ENCODE measurements at regions not wholly inside any gene's neighbourhood (a gene's known extent, or its start where the extent isn't known, plus 50 kb on each side); places are given as distances from the start of the nearest gene placed in this dataset.

- no peaks in the 10 kb centered on the region for H3K27me3 Mint-ChIP-seq (ENCODE audit: insufficient read depth)
- H3K4me1 Mint-ChIP-seq (ENCODE audit: low read depth): no peaks in the 10 kb centered on the region
- no peak for DNase-seq
- H3K36me3 Mint-ChIP-seq (ENCODE audit: low read depth): peaks cover 6% of the 10 kb centered on the region; the same call in 1 of the 2 replicates
- no peak for TF ChIP-seq CTCF (IDR thresholded peaks at IDR 0.05)
- H3K4me3 Mint-ChIP-seq: no peak overlapping the region
- no peak overlapping the region for H3K27ac Mint-ChIP-seq
- H3K9me3 Mint-ChIP-seq: peaks cover 31% of the 10 kb centered on the region
These were observed 360.6 kb upstream of the GRAMD2B start for GRCh38 chr5:126062398-126063221.

GRCh38 chr5:126065061-126065460, 358.1 kb upstream of the GRAMD2B start:
- Mint-ChIP-seq H3K4me1 (ENCODE audit: low read depth) (no peaks in the 10 kb centered on the region), H3K36me3 (ENCODE audit: low read depth) (no peaks in the 10 kb centered on the region), H3K4me3 (no peak overlapping the region), H3K9me3 (peaks cover 22% of the 10 kb centered on the region), H3K27ac (no peak overlapping the region), H3K27me3 (ENCODE audit: insufficient read depth) (no peaks in the 10 kb centered on the region)
- TF ChIP-seq CTCF (IDR thresholded peaks at IDR 0.05): no peak
- no peak for DNase-seq

- H3K27me3 Mint-ChIP-seq (ENCODE audit: insufficient read depth): no peaks in the 10 kb centered on the region
- TF ChIP-seq CTCF (IDR thresholded peaks at IDR 0.05): no peak
- no peak overlapping the region for H3K27ac Mint-ChIP-seq
- no peaks in the 10 kb centered on the region; the same call in 1 of the 2 replicates for H3K36me3 Mint-ChIP-seq (ENCODE audit: low read depth)
- peaks cover 34% of the 10 kb centered on the region for H3K9me3 Mint-ChIP-seq
- DNase-seq: no peak
- no peak overlapping the region for H3K4me3 Mint-ChIP-seq
- H3K4me1 Mint-ChIP-seq (ENCODE audit: low read depth): no peaks in the 10 kb centered on the region
These were observed 356.4 kb upstream of the GRAMD2B start for GRCh38 chr5:126066836-126067235.

GRCh38 chr5:126067404-126067803, 355.8 kb upstream of the GRAMD2B start:
- Mint-ChIP-seq H3K4me3 (no peak overlapping the region), H3K27ac (no peak overlapping the region), H3K9me3 (peaks cover 39% of the 10 kb centered on the region), H3K36me3 (ENCODE audit: low read depth) (no peaks in the 10 kb centered on the region; the same call in 1 of the 2 replicates), H3K4me1 (ENCODE audit: low read depth) (no peaks in the 10 kb centered on the region), H3K27me3 (ENCODE audit: insufficient read depth) (no peaks in the 10 kb centered on the region)
- TF ChIP-seq CTCF (IDR thresholded peaks at IDR 0.05): no peak
- DNase-seq: no peak

- Mint-ChIP-seq H3K27me3 (ENCODE audit: insufficient read depth) (no peaks in the 10 kb centered on the region), H3K36me3 (ENCODE audit: low read depth) (no peaks in the 10 kb centered on the region; the same call in 1 of the 2 replicates), H3K4me1 (ENCODE audit: low read depth) (no peaks in the 10 kb centered on the region), H3K9me3 (peaks cover 47% of the 10 kb centered on the region), H3K4me3 (no peak overlapping the region), H3K27ac (no peak overlapping the region)
- TF ChIP-seq CTCF (IDR thresholded peaks at IDR 0.05): no peak
- DNase-seq: no peak
These were observed 353.9 kb upstream of the GRAMD2B start for GRCh38 chr5:126069329-126069728.

All from HFFc6 (cell line).